T-helper 17 cell (primary cell): ENCODE measurements at regions not wholly inside any gene's neighbourhood (a gene's known extent, or its start where the extent isn't known, plus 50 kb on each side); places are given as distances from the start of the nearest gene placed in this dataset.
"Not testable (repeated sequence)": the region's sequence is repeated elsewhere in the genome, so short reads cannot be mapped to it uniquely, and the experiment has no call there.

Source experiments
- ATAC-seq: fragments of 150-1000 bp; cut with Tn5 transposase; 2 replicates; pipeline ENCODE4 v1.10.0; 2021; ENCODE audit warnings: mild to moderate bottlenecking, moderate library complexity
- DNase-seq, 3 donors: peaks; one replicate each; pipeline versions ENCODE4 v3.0.0 to v3.0.0-alpha.2; 2020 to 2021
- H3K9me3 ChIP-seq: one replicate; pipeline ENCODE4 v1.7.0; 2013; ENCODE audit warnings: low read length, mild to moderate bottlenecking; ENCODE audit not compliant: control insufficient read depth, poor library complexity, severe bottlenecking
- H3K27ac Mint-ChIP-seq: one replicate; pipeline ENCODE4 v1.8.0; 2022; ENCODE audit warnings: mild to moderate bottlenecking, moderate library complexity, mixed read lengths
- H3K27me3 Mint-ChIP-seq: one replicate; pipeline ENCODE4 v1.8.0; 2022; ENCODE audit warnings: mixed read lengths
- H3K36me3 Mint-ChIP-seq: one replicate; pipeline ENCODE4 v1.8.0; 2022; ENCODE audit warnings: low read depth, mixed read lengths
- H3K4me1 Mint-ChIP-seq: one replicate; pipeline ENCODE4 v1.8.0; 2022; ENCODE audit warnings: mild to moderate bottlenecking, mixed read lengths
- H3K4me3 Mint-ChIP-seq: one replicate; pipeline ENCODE4 v1.8.0; 2022; ENCODE audit warnings: mild to moderate bottlenecking, moderate library complexity, mixed read lengths

DNA sequence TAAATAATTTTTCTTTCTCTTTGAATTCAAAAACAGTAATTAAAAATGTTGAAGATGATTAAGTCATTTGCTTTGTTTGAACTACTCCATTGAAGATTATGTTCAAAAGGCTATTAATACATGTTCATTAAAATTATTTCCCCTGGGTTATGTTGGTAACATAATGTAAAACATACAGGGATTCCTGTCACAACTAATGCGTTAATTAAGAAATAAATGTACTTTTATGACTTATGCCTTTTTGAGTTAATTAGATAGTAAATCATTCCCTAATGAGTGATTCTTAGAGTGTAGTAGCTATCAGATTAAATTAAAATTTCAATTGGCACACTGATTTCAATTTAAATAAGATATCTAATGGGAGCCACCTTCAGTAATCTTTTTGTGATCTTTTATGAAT lies 549.1 kb downstream of the ANKRD50 start:
- DNase-seq (no peak), ATAC-seq (no peak)
- Mint-ChIP-seq H3K36me3 (no peaks in the 10 kb centered on the region), H3K4me3 (no peak overlapping the region), H3K27me3 (no peaks in the 10 kb centered on the region), H3K4me1 (no peaks in the 10 kb centered on the region), H3K27ac (no peak overlapping the region)
- H3K9me3 ChIP-seq = peaks cover 2% of the 10 kb centered on the region

DNA sequence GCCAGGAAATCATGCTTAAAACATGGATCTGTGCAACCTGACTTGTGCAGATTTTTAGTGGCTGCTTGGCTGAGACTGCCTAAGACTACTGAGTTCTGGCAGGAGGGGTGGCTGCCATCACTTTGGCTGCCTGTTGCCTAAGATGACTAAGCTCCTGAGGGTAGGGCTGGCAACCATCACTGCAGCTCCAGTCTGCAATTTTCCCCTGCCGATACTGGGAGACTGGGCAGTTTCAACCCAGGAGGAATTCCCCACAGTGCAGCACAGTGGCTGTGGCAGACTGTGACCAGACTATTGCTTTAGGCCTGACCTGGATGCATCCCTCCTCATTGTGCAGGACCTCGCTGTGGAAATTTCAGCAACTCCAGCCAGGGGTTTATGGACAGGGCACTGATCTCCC lies 544.9 kb downstream of the ANKRD50 start:
- Mint-ChIP-seq H3K4me3 (no peak overlapping the region), H3K27ac (no peak overlapping the region), H3K27me3 (no peaks in the 10 kb centered on the region), H3K4me1 (no peaks in the 10 kb centered on the region), H3K36me3 (no peaks in the 10 kb centered on the region)
- peaks cover 2% of the 10 kb centered on the region for H3K9me3 ChIP-seq
- no peak for ATAC-seq
- DNase-seq = no peak

DNA sequence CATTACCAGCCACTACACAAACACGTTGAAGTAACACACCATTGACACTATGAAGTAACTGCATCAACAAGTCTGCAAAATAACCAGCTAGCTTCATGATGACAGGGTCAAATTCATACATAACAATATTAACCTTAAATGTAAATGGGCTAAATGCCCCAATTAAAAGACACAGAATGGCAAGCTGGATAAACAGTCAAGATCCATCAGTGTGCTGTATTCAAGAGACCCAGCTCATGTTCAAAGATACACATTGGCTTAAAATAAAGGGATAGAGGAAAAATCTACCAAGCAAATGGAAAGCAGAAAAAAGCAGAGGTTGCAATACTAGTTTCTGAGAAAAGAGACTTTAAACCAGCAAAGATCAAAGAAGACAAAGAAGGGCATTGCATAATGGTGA lies 543.0 kb downstream of the ANKRD50 start:
- not testable (repeated sequence) for H3K4me1 Mint-ChIP-seq, H3K36me3 Mint-ChIP-seq, H3K9me3 ChIP-seq, H3K27ac Mint-ChIP-seq, H3K4me3 Mint-ChIP-seq, H3K27me3 Mint-ChIP-seq, DNase-seq, ATAC-seq

- H3K4me1 Mint-ChIP-seq = no peaks in the 10 kb centered on the region
- no peaks in the 10 kb centered on the region for H3K9me3 ChIP-seq
- H3K27ac Mint-ChIP-seq = no peak overlapping the region
- H3K4me3 Mint-ChIP-seq = no peak overlapping the region
- no peaks in the 10 kb centered on the region for H3K27me3 Mint-ChIP-seq
- ATAC-seq (no peak), DNase-seq (no peak)
- H3K36me3 Mint-ChIP-seq = no peaks in the 10 kb centered on the region
Observed at GRCh38 chr4:124173912-124174311, 538.6 kb downstream of the ANKRD50 start.

DNA sequence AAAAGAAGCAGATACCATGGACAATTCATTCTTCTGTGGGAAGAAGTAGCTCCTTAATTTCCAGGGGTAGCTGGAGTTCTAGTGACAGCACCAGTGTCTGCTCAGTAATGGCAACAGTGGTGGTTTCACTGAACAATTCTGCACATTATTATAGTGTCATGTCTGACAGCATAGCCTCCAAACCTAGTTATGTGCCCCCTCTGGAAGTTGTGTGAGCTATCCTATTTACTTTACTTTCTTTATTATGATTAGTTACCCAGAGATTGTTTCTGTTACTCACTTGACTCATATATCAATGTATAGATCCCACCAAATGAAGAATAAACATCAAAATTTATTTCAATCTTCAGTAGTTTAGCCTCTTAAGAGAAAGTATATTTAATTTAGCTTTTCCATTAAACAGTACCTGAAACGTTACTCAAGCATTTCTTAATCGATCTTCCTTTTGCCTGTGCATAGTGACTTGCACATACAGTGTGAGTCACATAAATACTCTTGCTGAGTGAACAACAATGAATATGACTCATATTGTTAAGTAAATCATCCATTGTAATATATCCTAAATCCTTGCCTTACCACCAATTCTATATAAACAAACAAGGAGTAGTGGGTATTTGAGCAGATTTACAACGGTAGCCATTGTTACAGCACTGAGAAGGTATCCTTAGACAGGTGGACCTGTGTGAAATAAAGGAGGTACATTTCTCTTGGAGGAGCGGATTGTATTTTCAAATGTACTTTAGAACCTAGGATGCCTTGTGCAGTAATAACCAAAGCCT lies 534.7 kb downstream of the ANKRD50 start:
- no peak for ATAC-seq
- H3K27ac Mint-ChIP-seq = no peak overlapping the region
- no peaks in the 10 kb centered on the region for H3K9me3 ChIP-seq
- H3K27me3 Mint-ChIP-seq = no peaks in the 10 kb centered on the region
- DNase-seq = no peak
- H3K4me1 Mint-ChIP-seq = no peaks in the 10 kb centered on the region
- H3K36me3 Mint-ChIP-seq = no peaks in the 10 kb centered on the region
- H3K4me3 Mint-ChIP-seq = no peak overlapping the region

- no peaks in the 10 kb centered on the region for H3K4me1 Mint-ChIP-seq
- no peaks in the 10 kb centered on the region for H3K27me3 Mint-ChIP-seq
- no peak overlapping the region for H3K27ac Mint-ChIP-seq
- no peak for DNase-seq
- no peak for ATAC-seq
- H3K9me3 ChIP-seq = no peaks in the 10 kb centered on the region
- no peak overlapping the region for H3K4me3 Mint-ChIP-seq
- H3K36me3 Mint-ChIP-seq = no peaks in the 10 kb centered on the region
Observed at GRCh38 chr4:124178449-124179021, 534.0 kb downstream of the ANKRD50 start.

DNA sequence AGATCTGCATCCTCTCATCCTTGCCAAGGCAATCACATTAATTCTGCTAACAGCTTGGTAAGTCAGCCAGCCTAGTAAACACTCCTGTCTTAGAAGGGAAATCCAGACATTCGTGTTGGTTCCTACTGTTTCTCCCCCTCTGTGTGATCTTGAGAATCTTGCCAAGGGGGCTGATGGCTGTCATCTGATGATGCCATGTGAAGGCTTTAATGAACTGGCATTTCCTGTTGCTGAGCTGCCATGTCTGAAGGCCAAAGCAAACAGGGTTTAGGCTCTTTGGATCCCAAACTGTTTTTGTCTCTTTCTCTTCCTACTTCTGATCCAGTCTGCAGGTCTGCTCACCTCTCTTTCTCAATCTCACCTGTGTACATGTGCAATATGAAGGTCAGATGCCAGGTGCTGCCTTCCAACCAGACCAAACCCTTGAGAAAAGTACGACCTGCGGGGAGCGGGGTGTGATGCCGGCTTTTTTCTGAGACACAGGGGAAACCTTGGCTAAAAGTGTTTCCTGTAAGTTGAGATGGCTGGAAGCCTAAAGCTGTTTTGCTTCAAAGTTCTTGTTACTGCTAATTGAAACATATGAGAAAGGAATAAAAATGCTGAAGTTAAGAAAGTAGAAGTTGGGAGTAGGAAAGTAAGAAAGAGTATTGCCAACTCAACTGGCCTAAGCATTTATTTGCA lies 532.9 kb downstream of the ANKRD50 start:
- H3K9me3 ChIP-seq = no peaks in the 10 kb centered on the region
- no peak for ATAC-seq
- H3K4me1 Mint-ChIP-seq = no peaks in the 10 kb centered on the region
- no peak for DNase-seq
- no peak overlapping the region for H3K27ac Mint-ChIP-seq
- no peaks in the 10 kb centered on the region for H3K27me3 Mint-ChIP-seq
- H3K4me3 Mint-ChIP-seq = no peak overlapping the region
- no peaks in the 10 kb centered on the region for H3K36me3 Mint-ChIP-seq

DNA sequence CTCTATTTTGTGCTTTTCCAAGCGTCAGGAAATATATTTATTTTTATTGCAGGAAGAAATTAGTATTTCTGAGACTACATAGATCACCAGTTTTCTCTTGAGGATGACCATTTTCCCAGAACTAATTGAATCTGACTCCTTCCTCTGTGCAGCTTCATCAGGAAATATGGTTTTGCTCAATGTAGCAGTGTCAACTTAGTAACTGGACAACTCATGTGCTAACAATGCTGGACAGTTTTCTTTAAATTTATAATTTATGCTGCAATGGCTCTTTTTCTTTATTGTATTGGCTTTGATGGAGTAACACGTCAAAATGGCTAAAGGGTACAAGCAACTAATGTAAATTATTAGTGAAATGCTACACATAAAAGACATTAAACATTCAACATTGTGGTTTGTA lies 531.5 kb downstream of the ANKRD50 start:
- no peaks in the 10 kb centered on the region for H3K27me3 Mint-ChIP-seq
- H3K4me1 Mint-ChIP-seq = no peaks in the 10 kb centered on the region
- no peaks in the 10 kb centered on the region for H3K9me3 ChIP-seq
- no peak for DNase-seq
- no peak overlapping the region for H3K27ac Mint-ChIP-seq
- no peaks in the 10 kb centered on the region for H3K36me3 Mint-ChIP-seq
- ATAC-seq = no peak
- no peak overlapping the region for H3K4me3 Mint-ChIP-seq

DNA sequence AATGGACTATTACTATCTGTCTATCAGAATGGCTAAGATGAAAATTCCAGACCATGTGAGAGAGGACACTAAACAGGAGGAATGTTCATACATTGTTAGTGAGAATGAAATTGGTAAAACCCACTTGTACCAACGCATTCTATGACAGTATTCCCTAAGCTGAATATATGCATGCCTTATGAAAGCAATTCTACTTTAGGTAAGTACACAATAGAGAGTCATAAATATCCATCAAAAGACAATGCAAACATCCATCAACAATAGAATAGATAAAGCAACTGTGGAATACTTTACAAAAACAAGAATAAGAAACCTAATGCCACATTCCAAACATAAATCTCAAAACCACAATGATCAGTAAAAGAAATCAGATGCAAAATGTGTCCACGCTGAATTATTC lies 529.3 kb downstream of the ANKRD50 start:
- Mint-ChIP-seq H3K27me3 (no peaks in the 10 kb centered on the region), H3K4me1 (no peaks in the 10 kb centered on the region), H3K4me3 (no peak overlapping the region), H3K36me3 (no peaks in the 10 kb centered on the region), H3K27ac (no peak overlapping the region)
- DNase-seq = no peak
- H3K9me3 ChIP-seq = no peaks in the 10 kb centered on the region
- ATAC-seq = no peak

GRCh38 chr4:124183926-124184325 lies 528.6 kb downstream of the ANKRD50 start:
- no peak for ATAC-seq
- Mint-ChIP-seq H3K36me3 (no peaks in the 10 kb centered on the region), H3K27me3 (no peaks in the 10 kb centered on the region), H3K27ac (no peak overlapping the region), H3K4me3 (no peak overlapping the region), H3K4me1 (no peaks in the 10 kb centered on the region)
- no peak for DNase-seq
- H3K9me3 ChIP-seq = no peaks in the 10 kb centered on the region

DNA sequence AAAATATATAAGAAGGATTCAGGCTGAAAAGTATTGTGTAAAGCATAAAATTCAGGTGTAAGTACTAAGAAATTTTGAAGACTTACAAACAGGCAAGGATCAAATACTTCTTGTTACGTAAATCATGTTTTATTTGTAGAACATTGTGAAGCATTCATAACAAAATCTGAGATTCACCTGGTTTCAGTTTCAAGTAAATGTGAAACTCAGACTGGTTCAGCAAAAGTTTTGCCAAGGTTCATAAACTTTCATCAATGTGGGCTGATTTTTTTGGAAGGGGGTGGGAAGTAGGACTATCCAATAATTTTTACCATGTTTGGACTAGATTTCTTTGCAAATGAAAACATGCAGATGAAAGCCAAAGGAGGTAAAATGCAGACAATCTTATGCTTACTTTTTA lies 527.7 kb downstream of the ANKRD50 start:
- Mint-ChIP-seq H3K27me3 (no peaks in the 10 kb centered on the region), H3K4me3 (no peak overlapping the region), H3K27ac (no peak overlapping the region), H3K36me3 (no peaks in the 10 kb centered on the region), H3K4me1 (no peaks in the 10 kb centered on the region)
- H3K9me3 ChIP-seq = no peaks in the 10 kb centered on the region
- DNase-seq = no peak
- no peak for ATAC-seq

- H3K27ac Mint-ChIP-seq = no peak overlapping the region
- ATAC-seq = no peak
- H3K27me3 Mint-ChIP-seq = no peaks in the 10 kb centered on the region
- DNase-seq = no peak
- H3K36me3 Mint-ChIP-seq = no peaks in the 10 kb centered on the region
- H3K9me3 ChIP-seq = no peaks in the 10 kb centered on the region
- H3K4me3 Mint-ChIP-seq = no peak overlapping the region
- H3K4me1 Mint-ChIP-seq = no peaks in the 10 kb centered on the region
Observed at GRCh38 chr4:124188595-124188994, 523.9 kb downstream of the ANKRD50 start.

DNA sequence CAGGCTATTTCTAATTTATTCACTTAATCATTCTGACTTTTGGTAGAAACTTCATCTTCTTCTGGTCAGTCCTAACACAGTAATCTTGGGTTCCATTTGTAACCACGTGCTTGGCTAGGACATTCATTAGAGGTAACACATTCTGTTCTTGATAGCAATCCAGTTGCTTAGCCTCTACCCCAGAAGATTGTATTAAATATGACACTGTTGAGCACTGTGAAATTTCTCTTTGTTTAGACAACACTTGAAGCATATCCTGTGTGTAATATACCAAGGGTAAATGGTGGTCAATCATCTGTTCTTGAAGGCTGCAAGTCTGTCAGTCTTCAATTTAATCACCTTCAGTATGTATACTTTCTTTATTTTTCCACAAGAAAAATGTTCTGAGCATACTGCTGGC lies 523.0 kb downstream of the ANKRD50 start:
- DNase-seq (no peak), ATAC-seq (no peak)
- no peaks in the 10 kb centered on the region for H3K36me3 Mint-ChIP-seq
- H3K4me3 Mint-ChIP-seq = no peak overlapping the region
- no peaks in the 10 kb centered on the region for H3K9me3 ChIP-seq
- no peaks in the 10 kb centered on the region for H3K27me3 Mint-ChIP-seq
- no peak overlapping the region for H3K27ac Mint-ChIP-seq
- H3K4me1 Mint-ChIP-seq = no peaks in the 10 kb centered on the region

DNA sequence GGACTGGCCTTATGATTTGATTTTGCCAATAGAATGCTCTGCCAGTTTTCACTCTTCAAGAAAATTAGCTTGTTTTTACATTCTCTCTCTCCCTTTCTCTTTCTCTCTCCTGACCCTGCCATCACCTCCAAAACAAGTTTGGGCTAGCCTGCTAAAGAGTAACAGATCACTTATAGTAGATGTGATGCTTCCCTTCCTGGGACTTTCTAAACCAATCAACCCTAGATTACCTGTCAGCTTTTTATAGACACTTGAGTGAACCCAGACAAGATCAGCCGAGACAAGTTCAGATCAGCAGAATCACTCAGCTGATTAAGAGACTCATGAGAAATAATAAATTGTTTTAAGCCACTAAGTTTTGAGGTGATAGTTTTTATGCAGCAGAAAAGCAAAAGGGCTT lies 521.2 kb downstream of the ANKRD50 start:
- Mint-ChIP-seq H3K36me3 (no peaks in the 10 kb centered on the region), H3K4me1 (no peaks in the 10 kb centered on the region), H3K27me3 (no peaks in the 10 kb centered on the region), H3K27ac (no peak overlapping the region), H3K4me3 (no peak overlapping the region)
- no peaks in the 10 kb centered on the region for H3K9me3 ChIP-seq
- DNase-seq (no peak), ATAC-seq (no peak)
